ENCODE measurements at regions not wholly inside any gene's neighbourhood (a gene's known extent, or its start where the extent isn't known, plus 50 kb on each side); places are given as distances from the start of the nearest gene placed in this dataset.
"Not testable (repeated sequence)": the region's sequence is repeated elsewhere in the genome, so short reads cannot be mapped to it uniquely, and the experiment has no call there.

DNA sequence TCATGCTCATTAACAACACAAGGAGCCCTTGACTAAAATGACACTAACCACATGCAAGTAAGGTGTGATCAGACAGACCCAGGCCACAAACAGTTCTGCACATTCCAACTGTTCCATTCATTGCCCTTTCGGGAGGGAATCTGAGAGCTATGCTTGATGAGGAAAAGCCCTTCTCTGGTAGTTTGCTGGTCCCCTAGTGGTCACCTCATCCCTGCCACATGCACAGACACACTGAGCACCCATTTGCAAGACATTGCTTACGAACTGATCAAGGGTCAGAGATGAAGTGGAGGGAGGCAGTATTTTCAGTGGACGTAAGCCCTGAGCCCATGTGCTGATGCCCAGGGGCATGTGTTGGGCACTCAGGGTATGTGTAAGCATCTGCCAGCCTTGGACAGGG, 220.9 kb downstream of the VAPA start:
- not testable (repeated sequence) for DNase-seq (ENCODE audit: low read depth in 2 of 3, low spot score in 2 of 3)

DNA sequence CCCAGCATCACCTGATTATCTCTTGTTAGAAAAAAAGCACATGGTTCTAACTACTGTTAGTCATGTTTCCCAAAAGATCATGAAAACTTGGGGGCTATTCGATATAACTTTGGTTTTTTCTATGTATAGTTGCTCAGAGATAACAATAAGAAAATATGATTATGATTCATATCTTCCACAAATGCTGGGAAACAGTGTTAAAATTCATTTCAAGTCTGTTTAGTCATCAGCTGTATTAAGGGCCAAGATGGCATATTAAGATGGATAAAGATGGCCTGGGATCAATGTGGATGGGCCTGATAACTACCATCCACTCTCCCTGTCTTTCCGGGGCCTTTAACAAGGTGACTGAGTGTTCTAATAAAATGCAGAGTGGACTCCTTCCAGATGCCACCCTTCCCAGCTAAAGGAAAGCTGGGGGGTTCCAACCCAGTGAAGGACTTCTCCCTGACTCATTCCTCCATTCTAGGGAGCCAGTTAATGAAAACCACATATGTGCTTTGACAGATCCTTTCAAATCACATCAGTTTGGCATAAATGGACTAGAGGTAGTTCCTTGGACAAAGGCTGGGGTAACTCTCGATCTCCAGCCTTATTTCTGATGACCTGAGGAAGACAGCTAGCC, 221.6 kb downstream of the VAPA start:
- no peak for DNase-seq (ENCODE audit: low read depth in 2 of 3, low spot score in 2 of 3)

DNA sequence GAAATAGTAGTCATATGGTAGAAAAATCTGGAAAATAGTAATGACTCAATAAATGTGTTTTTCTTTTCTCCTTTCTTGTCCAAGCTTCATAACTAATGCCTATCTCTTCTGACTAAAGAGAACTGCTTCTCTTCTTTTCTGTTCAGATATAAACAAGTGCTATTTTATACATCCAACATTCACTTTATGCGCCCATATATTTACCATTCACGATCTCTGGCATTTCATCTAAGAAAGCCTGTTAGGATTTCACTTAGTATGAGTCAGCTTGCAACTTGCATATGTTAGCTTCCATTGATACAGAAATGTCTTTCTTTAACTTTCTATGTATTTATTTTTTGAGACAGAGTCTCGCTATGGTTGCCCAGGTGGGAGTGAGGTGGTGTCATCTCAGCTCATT, 224.9 kb downstream of the VAPA start:
- no peak for DNase-seq (ENCODE audit: low read depth in 2 of 3, low spot score in 2 of 3)

DNA sequence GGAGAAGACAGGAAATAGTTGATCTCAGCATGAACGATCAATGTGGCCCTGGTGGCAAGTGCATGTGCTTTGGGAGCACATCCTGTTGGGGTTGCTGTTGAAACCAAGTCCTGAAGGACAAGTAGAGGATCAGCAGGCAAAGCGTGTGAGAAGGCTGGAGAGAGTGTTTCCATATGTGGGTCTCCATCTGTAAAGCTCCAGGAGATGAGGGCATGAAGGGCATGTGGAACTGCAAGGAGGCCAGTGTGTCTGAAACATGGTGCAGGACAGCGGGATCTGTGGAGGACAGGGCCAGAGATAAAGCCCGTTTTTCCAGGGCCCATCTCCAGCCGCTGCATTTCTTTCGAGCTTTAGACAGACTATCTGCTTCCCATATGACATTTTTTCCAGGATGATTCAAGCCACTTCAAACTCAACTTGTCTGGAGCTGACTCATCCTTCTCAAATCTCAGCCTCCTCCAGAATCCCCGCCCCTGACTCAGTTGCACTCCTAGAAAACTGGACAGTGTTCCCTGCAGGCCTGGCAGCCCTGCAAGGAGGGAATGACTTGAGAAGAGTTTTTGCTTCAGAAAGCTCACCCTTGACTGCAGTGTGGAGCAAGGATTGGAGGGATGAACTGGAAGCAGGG, 226.1 kb downstream of the VAPA start:
- no peak for DNase-seq (ENCODE audit: low read depth in 2 of 3, low spot score in 2 of 3)

DNA sequence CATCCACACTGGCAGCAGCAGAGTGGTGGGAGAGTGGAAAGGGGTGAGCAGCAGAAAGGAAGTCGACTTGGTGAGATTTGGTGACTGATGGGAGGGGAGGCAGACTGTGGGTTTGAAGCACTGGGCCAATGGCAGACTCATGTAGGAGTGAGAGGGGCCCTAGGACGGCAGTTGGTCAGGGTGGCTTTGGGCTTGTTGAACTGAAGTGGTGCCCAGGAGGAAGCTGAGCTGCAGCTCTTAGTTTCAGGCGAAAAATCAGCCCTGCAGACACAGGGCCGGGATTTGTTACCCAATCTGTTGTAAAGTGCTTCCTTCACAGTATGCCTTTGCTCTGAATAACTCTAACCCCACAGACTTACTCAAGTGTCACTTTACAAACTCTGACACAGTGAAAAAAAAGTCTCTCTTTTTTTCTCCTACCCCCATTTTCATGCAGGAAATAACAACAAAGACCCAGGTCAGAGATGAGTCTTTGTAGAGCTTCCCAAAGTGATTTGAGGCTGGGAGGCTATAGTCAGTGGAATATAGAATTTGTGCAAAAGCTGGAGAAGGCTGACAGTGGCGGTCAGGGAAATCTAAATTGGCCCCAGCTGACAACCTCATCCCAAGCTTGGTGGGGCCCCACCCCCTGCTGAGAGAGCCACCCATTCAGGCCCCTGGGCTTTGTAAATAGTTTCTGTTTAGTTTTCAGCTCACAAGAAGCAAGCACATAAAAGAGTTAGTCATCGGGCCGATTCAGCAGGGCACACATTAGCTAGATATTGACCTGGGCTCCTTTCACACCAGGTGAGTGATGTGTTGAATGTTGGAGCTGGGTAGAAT, 226.9 kb downstream of the VAPA start:
- no peak for DNase-seq (ENCODE audit: low read depth in 2 of 3, low spot score in 2 of 3)

DNA sequence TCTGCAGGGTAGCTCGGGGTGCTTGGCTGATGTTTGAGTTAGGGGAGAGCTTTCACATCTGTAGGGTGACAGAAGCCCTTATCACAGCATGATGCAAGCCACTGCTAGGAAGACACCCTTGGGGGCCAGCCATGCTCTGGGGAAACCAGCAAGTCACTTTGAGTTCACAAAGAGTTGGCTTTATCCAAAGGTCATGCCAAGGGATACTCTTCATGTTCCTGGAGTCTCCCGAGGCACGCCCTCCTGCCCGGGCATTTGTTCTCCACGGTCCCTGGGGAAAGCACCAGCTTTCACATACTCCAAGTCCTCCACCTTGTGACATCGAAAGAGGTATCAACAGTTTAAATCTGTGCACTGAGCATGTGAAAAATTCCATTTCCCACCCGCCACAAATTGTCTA, 227.7 kb downstream of the VAPA start:
- no peak for DNase-seq (ENCODE audit: low read depth in 2 of 3, low spot score in 2 of 3)

DNA sequence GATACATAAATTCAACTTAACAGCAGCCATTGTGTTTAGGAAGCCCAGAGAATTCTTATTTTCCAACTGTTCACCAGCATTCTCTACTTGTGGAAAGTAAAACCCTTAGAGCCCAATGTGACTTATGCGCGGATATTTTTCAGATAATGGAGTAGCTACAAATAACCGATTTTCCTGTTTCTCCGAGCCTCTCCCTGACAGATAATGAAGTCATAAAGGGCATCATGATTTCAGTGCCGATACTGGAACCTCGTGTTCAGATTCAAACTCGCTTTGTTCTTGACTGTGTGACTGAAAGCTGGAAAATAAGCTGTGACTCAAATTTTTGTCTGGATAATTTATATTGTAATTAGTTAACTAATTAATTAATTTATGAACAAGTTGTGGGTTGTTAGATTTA, 228.2 kb downstream of the VAPA start:
- DNase-seq (ENCODE audit: low read depth in 2 of 3, low spot score in 2 of 3) = no peak

DNA sequence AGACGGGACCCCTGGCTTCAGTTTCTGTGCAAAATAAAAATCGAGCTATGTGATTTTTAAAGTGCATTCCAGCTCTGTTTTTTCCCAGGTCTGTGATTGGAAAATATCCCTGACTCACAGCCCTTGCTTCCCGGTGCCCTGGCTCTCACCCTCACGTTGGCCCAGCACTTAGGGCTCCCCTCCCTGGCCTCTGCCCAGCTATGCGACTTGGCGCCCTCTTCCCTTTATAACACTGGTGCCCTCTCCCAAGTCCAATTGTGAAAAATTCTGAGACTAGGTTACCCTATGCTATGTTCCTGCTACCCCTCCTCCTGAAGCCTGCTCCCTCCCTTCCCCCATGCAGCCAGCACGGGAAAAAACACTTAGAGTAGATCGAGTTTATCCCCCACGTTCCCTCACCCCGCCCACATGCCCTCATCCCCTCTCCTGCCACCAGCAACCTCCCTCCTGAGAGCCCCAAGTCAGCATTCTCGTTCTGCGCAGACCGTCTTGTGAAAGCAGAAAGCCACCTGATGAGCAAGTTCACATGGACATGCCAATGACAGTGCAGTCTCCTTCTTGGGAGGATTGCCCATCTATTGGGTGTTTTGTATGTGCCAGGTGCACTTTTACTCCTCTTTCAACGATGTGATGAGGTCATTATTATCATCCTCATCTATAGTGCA, 228.8 kb downstream of the VAPA start:
- DNase-seq (ENCODE audit: low read depth in 2 of 3, low spot score in 2 of 3) = no peak

DNA sequence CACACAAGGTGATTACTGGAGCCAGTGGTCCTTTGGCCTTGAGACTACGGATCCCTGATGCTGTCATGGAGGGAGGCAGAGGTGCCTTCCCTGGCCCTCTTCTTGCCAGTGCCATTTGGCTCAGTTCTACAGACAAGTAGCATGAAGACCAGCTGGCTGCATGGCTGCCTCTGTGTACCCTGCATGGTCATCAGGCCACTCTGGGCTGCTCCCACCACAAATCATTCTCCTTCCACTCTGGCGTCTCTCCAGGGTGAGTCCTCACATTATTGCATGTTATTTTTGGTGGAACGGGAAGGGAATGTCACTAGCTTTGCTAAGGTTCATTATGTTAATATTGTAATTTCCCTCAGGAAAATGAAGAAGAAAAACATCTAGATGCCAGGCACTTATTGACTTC, 229.8 kb downstream of the VAPA start:
- DNase-seq (ENCODE audit: low read depth in 2 of 3, low spot score in 2 of 3) = no peak

DNA sequence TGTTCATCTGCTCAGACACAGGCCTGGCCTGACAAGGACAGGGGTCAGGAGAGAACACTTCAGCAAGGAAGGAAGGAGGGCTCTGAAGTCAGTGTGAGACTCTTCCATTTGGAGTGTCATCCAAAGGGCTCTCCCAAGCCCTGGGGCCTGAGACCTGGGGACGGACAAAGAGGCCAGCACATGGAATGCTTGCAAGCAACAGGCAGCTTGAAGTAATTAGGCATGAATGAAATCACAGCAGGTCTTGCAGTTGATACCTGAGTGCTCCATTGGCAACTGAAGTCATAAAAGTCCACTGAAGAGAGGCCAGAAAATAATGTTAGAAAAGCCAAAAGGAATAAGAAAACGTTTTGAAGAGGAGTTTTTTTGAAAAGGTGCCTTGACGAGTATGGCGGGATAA, 231.7 kb downstream of the VAPA start:
- no peak for DNase-seq (ENCODE audit: low read depth in 2 of 3, low spot score in 2 of 3)

DNA sequence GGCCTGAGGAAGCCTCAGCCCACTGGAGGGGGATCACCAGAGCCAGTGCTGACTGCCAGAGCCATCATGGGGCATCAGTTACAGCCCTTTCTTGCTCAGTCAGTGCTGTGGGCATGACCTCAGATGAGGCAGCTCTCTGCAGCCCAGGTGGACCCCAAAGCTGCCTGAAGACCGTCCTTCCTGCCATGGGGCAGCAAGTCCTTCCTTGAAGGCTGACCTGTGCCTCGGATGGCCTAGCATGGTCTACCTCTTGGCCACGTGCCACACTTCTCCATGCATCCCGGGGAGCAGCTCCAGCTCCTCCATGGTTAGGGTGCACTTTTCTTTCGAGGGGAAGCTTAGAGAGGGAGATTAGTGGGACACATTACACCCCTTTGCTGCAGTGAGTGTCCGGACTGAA, 233.4 kb downstream of the VAPA start:
- no peak for DNase-seq (ENCODE audit: low read depth in 2 of 3, low spot score in 2 of 3)

DNA sequence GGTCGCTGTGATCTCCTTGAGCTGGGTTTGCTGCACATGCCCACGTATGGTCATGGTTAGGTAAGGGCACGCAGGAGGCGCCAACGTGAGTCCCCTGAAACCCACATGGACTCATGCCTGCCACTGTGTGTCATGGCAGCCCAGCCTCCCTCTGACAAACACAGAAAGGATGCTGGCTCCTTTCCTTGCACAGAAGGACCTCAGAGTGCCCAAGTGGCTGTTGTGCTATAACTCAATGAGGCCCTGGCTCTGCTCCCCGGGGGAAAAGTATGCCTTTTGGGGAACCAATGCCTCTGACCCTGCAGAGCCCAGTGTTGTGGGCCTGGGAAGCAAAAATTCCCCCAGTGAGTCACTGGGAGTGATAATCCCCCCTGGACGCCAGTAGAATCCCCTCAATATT, 233.9 kb downstream of the VAPA start:
- DNase-seq (ENCODE audit: low read depth in 2 of 3, low spot score in 2 of 3) = no peak

DNA sequence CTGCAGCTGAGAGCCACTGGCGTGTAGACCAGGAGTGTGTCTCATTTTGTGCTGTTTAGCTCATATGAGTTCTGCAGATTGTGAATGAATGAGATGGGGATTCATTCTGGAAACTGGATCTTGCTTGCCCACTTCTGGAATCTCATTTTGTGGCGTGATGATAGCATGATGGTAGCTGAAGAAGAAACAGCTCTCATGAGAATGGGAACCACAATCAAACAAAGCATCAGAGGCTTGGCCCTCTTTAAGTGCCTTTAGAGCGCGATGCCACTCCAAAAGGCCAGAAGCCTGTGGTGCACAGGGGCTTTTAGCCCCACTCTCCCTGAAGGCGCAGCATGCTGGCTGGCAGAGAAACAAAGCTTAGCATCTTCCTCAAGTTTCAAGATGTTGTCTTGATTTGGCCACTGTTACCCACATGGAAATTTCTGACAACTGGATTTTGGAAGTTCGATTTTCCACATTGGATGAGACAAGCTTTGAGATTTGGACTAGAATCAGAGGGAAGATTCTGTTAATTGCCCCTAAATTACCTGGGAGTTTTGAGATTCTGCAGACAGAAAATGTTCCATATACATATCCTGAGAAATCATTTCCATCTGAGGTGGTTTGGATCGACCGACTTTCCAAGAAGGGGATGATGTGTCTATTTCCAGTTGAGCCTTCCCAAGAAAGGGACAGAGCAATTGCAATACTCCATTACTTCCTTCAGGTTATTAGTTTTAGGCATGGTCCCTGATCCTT, 234.5 kb downstream of the VAPA start:
- no peak for DNase-seq (ENCODE audit: low read depth in 2 of 3, low spot score in 2 of 3)

DNA sequence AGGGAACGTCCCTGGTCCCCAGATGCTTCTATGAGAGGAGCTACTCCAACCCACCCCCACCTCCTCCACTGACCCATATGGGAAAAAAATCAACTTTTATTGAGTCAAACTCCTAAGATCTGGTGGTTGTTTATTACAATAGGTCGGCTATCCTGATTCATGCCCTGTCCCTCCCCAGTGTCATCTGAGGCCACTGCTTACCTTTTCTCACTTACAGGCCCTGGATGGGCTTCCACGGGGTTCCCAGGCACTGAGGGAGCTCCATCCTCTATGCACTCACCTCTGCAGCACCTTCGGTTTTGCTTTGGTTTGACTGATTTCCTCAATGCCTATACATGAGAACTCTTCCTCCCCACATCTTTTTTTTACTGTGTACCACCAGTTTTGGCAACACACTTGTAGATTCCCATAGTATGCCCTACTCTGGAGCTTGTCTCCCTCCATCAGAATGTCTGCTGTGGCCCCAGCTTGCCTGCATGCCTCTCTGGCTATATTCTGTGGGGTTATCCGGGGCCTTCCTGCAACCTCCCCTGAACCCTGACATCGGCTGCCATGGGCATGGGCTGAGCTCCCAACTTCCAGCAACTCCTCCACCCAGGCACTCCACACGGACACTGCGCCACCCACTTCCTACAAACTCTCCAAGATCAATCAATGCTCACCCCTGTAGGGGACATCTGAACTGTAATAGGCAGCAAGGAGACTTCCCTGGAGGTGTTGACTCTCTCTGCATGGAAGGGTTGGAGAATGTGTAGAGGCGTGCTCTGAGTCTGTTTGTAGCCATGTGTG, 236.1 kb downstream of the VAPA start:
- no peak for DNase-seq (ENCODE audit: low read depth in 2 of 3, low spot score in 2 of 3)

DNA sequence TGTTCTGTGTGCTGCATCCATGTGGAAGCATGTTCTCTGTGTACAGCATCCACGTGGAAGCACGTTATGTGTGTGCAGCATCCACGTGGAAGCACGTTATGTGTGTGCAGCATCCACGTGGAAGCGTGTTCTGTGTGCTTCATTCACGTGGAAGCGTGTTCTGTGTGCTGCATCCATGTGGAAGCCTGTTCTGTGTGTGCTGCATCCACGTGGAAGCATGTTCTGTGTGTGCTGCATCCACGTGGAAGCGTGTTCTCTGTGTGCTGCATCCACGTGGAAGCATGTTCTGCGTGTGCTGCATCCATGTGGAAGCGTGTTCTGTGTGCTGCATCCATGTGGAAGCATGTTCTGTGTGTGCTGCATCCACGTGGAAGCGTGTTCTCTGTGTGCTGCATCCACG, 236.8 kb downstream of the VAPA start:
- not testable (repeated sequence) for DNase-seq (ENCODE audit: low read depth in 2 of 3, low spot score in 2 of 3)

DNA sequence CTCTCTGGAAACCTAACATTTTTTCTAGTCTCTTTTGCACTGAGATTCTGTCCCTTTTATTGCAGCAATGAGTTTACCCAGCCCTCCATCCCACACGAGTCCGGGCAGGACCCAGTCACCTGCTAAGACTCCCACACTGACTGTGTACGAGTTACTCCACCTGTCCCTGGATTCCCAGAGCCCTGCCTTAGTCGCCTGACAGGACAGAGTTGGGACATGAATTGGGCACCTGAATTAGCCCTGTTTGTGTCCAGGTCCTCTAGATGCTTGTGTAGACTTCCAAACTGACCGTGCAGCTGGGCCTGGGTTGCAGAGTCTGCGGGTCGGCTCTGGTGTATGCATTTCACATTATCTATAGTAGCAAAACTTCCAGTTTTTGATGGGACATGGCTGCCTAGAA, 238.7 kb downstream of the VAPA start:
- no peak for DNase-seq (ENCODE audit: low read depth in 2 of 3, low spot score in 2 of 3)

DNA sequence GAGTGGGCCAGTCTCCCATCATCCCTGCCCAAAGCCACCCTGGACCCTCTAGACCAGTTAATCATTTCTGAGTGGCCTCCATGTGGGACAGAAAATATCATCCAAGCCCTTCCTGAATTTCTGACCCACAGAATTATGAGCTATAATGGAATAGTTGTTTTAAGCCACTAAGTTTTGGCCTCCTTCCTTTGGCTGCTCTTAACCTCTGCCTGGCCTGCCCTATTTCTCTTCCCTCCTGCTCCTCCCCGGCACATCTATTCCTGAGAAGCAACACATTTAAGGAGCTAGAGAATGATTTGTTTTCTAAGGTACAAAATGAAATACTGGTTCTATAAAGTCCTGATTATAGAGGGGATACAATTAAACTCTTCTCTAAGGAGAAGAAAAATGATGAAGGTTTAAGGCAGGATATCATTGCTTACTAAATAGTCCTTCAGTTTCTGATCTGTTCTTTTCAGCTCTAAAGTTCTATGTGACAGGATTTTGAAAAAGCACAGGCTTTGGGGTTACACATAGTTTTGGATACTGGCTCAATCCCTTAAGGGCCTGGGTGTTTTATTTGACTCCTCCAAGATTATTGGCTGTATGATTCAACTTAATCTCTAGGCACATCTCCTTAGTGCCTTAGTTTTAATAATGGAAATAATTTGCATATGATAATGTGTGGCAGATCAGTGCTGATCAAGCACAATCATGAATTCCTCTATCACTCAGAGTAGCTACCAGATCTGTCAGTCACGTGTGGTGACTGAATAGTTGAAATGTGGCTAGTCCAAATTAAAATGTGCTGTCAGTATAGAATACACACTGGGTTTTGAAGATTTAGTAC, 240.3 kb downstream of the VAPA start:
- no peak for DNase-seq (ENCODE audit: low read depth in 2 of 3, low spot score in 2 of 3)

DNA sequence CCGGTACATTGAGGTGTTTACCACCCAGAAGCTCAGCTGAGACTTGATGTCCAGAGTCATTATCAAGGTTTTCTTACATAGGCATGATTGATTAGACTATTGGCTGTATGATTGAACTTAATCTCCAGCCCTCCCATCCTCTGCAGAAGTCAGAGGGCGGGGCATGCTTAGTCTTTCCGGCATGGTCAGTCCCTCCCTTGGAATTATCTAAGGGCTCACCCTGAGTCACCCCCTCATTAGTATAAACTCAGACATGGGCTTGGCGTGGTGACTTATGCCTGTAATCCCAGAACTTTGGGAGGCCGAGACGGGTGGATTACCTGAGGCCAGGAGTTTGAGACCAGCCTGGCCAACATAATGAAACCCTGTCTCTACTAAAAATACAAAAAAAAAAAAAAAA, 243.9 kb downstream of the VAPA start:
- DNase-seq (ENCODE audit: low read depth in 2 of 3, low spot score in 2 of 3) = no peak

DNA sequence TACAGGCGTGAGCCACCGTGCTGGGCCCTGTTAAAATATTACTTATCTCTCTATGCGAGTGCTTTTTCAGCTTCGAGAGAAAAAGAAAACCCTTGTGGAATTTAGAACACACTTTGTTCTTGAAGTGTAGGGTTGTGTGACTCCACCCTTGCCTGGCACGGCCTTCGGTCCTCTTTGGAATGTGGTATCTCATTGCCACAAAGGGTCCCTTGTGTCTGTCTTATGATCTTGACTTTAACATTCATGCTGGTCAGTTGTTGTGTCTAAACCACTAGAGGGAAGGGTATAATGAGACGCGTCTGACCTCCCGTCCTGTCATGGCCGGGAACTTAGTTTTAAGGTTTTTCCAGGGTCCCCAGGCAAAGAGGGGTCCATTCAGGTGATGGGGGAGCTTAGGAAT, 246.4 kb downstream of the VAPA start:
- no peak for DNase-seq (ENCODE audit: low read depth in 2 of 3, low spot score in 2 of 3)
